ENCODE measurements at regions not wholly inside any gene's neighbourhood (a gene's known extent, or its start where the extent isn't known, plus 50 kb on each side); places are given as distances from the start of the nearest gene placed in this dataset.

DNA sequence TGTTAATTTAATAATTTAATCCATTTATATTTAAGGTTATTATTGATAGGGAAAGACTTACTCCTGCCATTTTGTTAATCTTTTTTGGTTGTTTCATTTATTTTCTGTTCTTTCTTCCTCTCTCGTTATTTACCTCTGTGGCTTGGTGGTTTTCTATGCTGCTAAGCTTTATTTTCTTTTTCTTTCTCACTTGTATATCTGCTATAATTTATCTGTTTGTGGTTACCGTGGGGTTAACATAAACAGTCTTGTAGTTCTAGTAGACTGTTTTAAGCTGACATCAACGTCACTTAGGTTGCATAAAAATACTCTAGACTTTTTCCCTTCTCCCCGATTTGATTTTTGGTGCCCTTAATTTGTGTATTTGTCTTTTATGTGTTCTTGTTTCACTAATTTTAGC, 381.3 kb upstream of the SPTLC3 start:
- TF ChIP-seq, protein P1, sequence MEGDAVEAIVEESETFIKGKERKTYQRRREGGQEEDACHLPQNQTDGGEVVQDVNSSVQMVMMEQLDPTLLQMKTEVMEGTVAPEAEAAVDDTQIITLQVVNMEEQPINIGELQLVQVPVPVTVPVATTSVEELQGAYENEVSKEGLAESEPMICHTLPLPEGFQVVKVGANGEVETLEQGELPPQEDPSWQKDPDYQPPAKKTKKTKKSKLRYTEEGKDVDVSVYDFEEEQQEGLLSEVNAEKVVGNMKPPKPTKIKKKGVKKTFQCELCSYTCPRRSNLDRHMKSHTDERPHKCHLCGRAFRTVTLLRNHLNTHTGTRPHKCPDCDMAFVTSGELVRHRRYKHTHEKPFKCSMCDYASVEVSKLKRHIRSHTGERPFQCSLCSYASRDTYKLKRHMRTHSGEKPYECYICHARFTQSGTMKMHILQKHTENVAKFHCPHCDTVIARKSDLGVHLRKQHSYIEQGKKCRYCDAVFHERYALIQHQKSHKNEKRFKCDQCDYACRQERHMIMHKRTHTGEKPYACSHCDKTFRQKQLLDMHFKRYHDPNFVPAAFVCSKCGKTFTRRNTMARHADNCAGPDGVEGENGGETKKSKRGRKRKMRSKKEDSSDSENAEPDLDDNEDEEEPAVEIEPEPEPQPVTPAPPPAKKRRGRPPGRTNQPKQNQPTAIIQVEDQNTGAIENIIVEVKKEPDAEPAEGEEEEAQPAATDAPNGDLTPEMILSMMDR (IDR thresholded peaks at IDR 0.05 in 8 of 11, conservative IDR thresholded peaks at IDR 0.05 in 3 of 11): no peak
- TF ChIP-seq POLR2AphosphoS5 (IDR thresholded peaks at IDR 0.05): no peak
- TF ChIP-seq POLR2A (IDR thresholded peaks at IDR 0.05): no peak
